SK-N-SH (cell line): ENCODE measurements at regions not wholly inside any gene's neighbourhood (a gene's known extent, or its start where the extent isn't known, plus 50 kb on each side); places are given as distances from the start of the nearest gene placed in this dataset.

Experiments
- CTCF ChIA-PET: fragments of 300-600, 350-600 bp; formaldehyde crosslinking; extraction: SDS; loops from one replicate; lab custom pipeline; 2021; lab: Yijun Ruan, JAX
- POLR2A ChIA-PET: fragments of 350-600 bp; sonication (Branson Sonifier 250); formaldehyde crosslinking; extraction: SDS; loops from one replicate; lab custom pipeline; 2020; ENCODE audit warnings: antibody characterized with exemption, inconsistent platforms; lab: Yijun Ruan, JAX
- DNase-seq: peaks from one replicate; pipeline ENCODE4 v3.0.0; 2012
- H2AFZ ChIP-seq: fragments of 200-600 bp; sonication (generic); 2 replicates; pipeline ENCODE4 v1.8.1; 2016; ENCODE audit warnings: antibody characterized with exemption, mild to moderate bottlenecking, low read depth
- H3F3A ChIP-seq: fragments of 200-600 bp; sonication (generic); replicated peaks from 2 replicates; pipeline ENCODE3; 2016; ENCODE audit warnings: antibody characterized with exemption, mild to moderate bottlenecking; ENCODE audit not compliant: insufficient read depth
- H3K27ac ChIP-seq, 2 experiments: fragments of 200-500 bp in 1 of 2; fragments of 200-600 bp in 1 of 2; sonication (Bioruptor generic) in 1 of 2; sonication (generic), shearing (Covaris generic) in 1 of 2; 2 replicates each; pipeline versions ENCODE4 v1.5.1 to v1.6.1; 2014 to 2016; ENCODE audit warnings: low read depth in 2 of 2, inconsistent platforms in 1 of 2, low read length in 1 of 2, mild to moderate bottlenecking in 1 of 2, mixed read lengths in 1 of 2
- H3K27me3 ChIP-seq: fragments of 200-600 bp; sonication (generic), shearing (Covaris generic); 2 replicates; pipeline ENCODE4 v1.6.1; 2016; ENCODE audit warnings: mixed run types; ENCODE audit not compliant: insufficient read depth
- H3K36me3 ChIP-seq, 2 experiments: fragments of 200-500 bp in 1 of 2; fragments of 200-600 bp in 1 of 2; sonication (Bioruptor generic) in 1 of 2; sonication (generic) in 1 of 2; replicated peaks in 1 of 2; 2 replicates each; pipeline versions ENCODE3 to v1.5.1; 2014 to 2016; ENCODE audit warnings: low read length in 1 of 2, mild to moderate bottlenecking in 1 of 2; ENCODE audit not compliant: insufficient read depth in 2 of 2, control insufficient read depth in 1 of 2
- H3K4me1 ChIP-seq, 2 experiments: fragments of 200-500 bp in 1 of 2; fragments of 200-600 bp in 1 of 2; sonication (Bioruptor generic) in 1 of 2; sonication (generic), shearing (Covaris generic) in 1 of 2; 2 replicates each; pipeline versions ENCODE4 v1.5.1 to v1.6.1; 2014 to 2016; ENCODE audit warnings: low read depth in 1 of 2, low read length in 1 of 2, mixed run types in 1 of 2; ENCODE audit not compliant: insufficient read depth in 2 of 2, control insufficient read depth in 1 of 2
- H3K4me2 ChIP-seq: fragments of 200-600 bp; sonication (generic), shearing (Covaris generic); 2 replicates; pipeline ENCODE4 v1.6.1; 2017; ENCODE audit warnings: mixed run types
- H3K4me3 ChIP-seq, 2 experiments: fragments of 200-500 bp in 1 of 2; fragments of 200-600 bp in 1 of 2; sonication (Bioruptor generic) in 1 of 2; sonication (generic), shearing (Covaris generic) in 1 of 2; 2 replicates each; pipeline versions ENCODE4 v1.5.1 to v1.8.1; 2014 to 2016; ENCODE audit warnings: low read depth in 2 of 2, inconsistent platforms in 1 of 2, low read length in 1 of 2, mild to moderate bottlenecking in 1 of 2, mixed read lengths in 1 of 2, moderate library complexity in 1 of 2
- H3K79me2 ChIP-seq: fragments of 200-600 bp; sonication (generic); 2 replicates; pipeline ENCODE4 v1.8.1; 2017; ENCODE audit warnings: mild to moderate bottlenecking; ENCODE audit not compliant: insufficient read depth
- H3K9ac ChIP-seq: fragments of 200-600 bp; sonication (generic); 2 replicates; pipeline ENCODE4 v1.6.1; 2017; ENCODE audit warnings: mixed run types
- H3K9me2 ChIP-seq: fragments of 200-600 bp; sonication (generic); 2 replicates; pipeline ENCODE4 v1.6.1; 2017; ENCODE audit warnings: mixed run types
- H3K9me3 ChIP-seq: fragments of 200-600 bp; sonication (generic); 2 replicates; pipeline ENCODE4 v1.6.1; 2017; ENCODE audit warnings: mixed run types, mild to moderate bottlenecking, moderate library complexity
- H4K20me1 ChIP-seq: fragments of 200-600 bp; sonication (generic); 2 replicates; pipeline ENCODE4 v1.6.1; 2017; ENCODE audit warnings: mild to moderate bottlenecking, mixed run types; ENCODE audit not compliant: insufficient read depth
- CHD2 ChIP-seq: fragments of 150-350 bp; IDR thresholded peaks from 2 replicates; pipeline ENCODE4 v1.6.1; 2018; ENCODE audit warnings: low read length; ENCODE audit not compliant: partially characterized antibody
- RAD21 ChIP-seq: IDR thresholded peaks from 2 replicates; pipeline ENCODE4 v1.6.1; 2012; ENCODE audit warnings: mild to moderate bottlenecking, low read length
- RCOR1 ChIP-seq: fragments of 150-350 bp; IDR thresholded peaks from 2 replicates; pipeline ENCODE4 v1.6.1; 2017; ENCODE audit warnings: antibody characterized with exemption, low read length
- YY1 ChIP-seq: IDR thresholded peaks from 2 replicates; pipeline ENCODE4 v1.4.0; 2012; ENCODE audit warnings: low read depth, mild to moderate bottlenecking
- WGBS: methylation state at CpG from one replicate; pipeline ENCODE4 v1.1.6; 2017; ENCODE audit warnings: low lambda C conversion rate; 5-methylcytosine and 5-hydroxymethylcytosine counted together
- TF ChIP-seq, protein P1 (sequence below): fragments of 150-350 bp; IDR thresholded peaks from 2 replicates; pipeline ENCODE4 v1.6.1; 2016; ENCODE audit warnings: mild to moderate bottlenecking, low read depth, low read length
- TF ChIP-seq, protein P2 (sequence below): IDR thresholded peaks from 2 replicates; pipeline ENCODE4 v1.4.0; 2012; ENCODE audit warnings: low read depth, borderline replicate concordance
- TF ChIP-seq, protein P3 (sequence below): fragments of 150-350 bp; IDR thresholded peaks from 2 replicates; pipeline ENCODE4 v1.6.1; 2017; ENCODE audit warnings: antibody characterized with exemption, low read length, low read depth, borderline replicate concordance
- TF ChIP-seq, protein P4 (sequence below): IDR thresholded peaks from 2 replicates; pipeline ENCODE4 v1.6.1; 2012; ENCODE audit warnings: mild to moderate bottlenecking, low read depth, low read length, moderate library complexity

DNA sequence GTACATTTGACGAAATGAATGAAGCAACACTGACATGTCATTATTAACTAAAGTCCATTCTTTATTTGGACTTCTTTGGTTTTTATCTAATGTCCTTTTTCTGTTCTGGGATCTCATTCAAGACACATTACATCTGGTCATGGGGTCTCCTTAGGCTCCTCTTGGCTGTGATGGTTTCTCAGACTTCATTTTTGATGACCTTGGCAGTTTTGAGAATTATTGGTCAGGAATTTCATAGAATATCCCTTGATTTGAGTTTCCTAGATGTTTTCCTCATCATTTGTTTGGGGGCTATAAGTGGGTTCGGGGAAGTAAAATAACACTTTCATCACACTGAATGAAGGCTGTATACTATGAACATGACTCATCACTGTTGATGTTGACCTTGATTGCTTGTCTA, 770.6 kb downstream of the AACS start:
- Histone ChIP-seq H3K27me3 (no peaks in the 10 kb centered on the region), H3K36me3 (no peaks in the 10 kb centered on the region), H3K9me3 (no peaks in the 10 kb centered on the region), H3K27ac (no peak overlapping the region), H3K79me2 (no peaks in the 10 kb centered on the region), H3K4me1 (no peaks in the 10 kb centered on the region), H3K9ac (no peak overlapping the region), H3K4me3 (no peak overlapping the region), H3K9me2 (no peaks in the 10 kb centered on the region), H3F3A (no peaks in the 10 kb centered on the region), H2AFZ (no peak overlapping the region), H3K4me2 (no peak overlapping the region), H4K20me1 (no peaks in the 10 kb centered on the region)
- TF ChIP-seq RCOR1 = no peak
- ChIA-PET POLR2A (no interaction called here), CTCF (no interaction called here)
- DNase-seq = no peak
- 6% methylated on average over 2 of the region's 2 CpGs for WGBS

DNA sequence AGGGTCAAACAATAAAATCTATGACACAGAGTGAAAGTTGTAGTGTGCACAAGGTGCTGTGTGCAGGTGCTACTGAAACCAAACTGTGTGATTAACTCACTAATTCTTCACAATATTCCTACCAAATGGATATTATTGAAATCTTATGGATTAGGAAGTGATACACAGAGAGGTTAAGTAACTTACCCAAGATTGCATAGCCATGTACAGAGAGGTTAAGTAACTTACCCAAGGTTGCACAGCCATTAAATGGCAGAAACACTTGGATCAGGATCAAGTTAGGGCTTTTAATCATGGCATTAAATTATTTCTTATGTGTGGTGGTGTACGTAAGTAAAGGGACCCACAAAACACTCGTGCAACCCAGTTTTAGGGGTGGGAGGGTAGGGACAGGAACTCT, 771.4 kb downstream of the AACS start:
- no peak overlapping the region for H3K4me2 ChIP-seq
- H3K27me3 ChIP-seq = no peaks in the 10 kb centered on the region
- TF ChIP-seq, protein P1, sequence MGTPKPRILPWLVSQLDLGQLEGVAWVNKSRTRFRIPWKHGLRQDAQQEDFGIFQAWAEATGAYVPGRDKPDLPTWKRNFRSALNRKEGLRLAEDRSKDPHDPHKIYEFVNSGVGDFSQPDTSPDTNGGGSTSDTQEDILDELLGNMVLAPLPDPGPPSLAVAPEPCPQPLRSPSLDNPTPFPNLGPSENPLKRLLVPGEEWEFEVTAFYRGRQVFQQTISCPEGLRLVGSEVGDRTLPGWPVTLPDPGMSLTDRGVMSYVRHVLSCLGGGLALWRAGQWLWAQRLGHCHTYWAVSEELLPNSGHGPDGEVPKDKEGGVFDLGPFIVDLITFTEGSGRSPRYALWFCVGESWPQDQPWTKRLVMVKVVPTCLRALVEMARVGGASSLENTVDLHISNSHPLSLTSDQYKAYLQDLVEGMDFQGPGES = no peak
- TF ChIP-seq, protein P2, sequence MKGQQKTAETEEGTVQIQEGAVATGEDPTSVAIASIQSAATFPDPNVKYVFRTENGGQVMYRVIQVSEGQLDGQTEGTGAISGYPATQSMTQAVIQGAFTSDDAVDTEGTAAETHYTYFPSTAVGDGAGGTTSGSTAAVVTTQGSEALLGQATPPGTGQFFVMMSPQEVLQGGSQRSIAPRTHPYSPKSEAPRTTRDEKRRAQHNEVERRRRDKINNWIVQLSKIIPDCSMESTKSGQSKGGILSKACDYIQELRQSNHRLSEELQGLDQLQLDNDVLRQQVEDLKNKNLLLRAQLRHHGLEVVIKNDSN = no peak
- TF ChIP-seq YY1 (no peak), RCOR1 (no peak), RAD21 (no peak), CHD2 (no peak)
- TF ChIP-seq, protein P3, sequence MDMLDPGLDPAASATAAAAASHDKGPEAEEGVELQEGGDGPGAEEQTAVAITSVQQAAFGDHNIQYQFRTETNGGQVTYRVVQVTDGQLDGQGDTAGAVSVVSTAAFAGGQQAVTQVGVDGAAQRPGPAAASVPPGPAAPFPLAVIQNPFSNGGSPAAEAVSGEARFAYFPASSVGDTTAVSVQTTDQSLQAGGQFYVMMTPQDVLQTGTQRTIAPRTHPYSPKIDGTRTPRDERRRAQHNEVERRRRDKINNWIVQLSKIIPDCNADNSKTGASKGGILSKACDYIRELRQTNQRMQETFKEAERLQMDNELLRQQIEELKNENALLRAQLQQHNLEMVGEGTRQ = no peak
- TF ChIP-seq, protein P4, sequence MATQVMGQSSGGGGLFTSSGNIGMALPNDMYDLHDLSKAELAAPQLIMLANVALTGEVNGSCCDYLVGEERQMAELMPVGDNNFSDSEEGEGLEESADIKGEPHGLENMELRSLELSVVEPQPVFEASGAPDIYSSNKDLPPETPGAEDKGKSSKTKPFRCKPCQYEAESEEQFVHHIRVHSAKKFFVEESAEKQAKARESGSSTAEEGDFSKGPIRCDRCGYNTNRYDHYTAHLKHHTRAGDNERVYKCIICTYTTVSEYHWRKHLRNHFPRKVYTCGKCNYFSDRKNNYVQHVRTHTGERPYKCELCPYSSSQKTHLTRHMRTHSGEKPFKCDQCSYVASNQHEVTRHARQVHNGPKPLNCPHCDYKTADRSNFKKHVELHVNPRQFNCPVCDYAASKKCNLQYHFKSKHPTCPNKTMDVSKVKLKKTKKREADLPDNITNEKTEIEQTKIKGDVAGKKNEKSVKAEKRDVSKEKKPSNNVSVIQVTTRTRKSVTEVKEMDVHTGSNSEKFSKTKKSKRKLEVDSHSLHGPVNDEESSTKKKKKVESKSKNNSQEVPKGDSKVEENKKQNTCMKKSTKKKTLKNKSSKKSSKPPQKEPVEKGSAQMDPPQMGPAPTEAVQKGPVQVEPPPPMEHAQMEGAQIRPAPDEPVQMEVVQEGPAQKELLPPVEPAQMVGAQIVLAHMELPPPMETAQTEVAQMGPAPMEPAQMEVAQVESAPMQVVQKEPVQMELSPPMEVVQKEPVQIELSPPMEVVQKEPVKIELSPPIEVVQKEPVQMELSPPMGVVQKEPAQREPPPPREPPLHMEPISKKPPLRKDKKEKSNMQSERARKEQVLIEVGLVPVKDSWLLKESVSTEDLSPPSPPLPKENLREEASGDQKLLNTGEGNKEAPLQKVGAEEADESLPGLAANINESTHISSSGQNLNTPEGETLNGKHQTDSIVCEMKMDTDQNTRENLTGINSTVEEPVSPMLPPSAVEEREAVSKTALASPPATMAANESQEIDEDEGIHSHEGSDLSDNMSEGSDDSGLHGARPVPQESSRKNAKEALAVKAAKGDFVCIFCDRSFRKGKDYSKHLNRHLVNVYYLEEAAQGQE = no peak
- TF ChIP-seq, all 33 proteins: peak for 0
- H2AFZ ChIP-seq = no peak overlapping the region
- H4K20me1 ChIP-seq = no peaks in the 10 kb centered on the region
- POLR2A ChIA-PET = no interaction called here
- H3F3A ChIP-seq = no peaks in the 10 kb centered on the region
- no peak overlapping the region for H3K4me3 ChIP-seq
- no peak overlapping the region for H3K27ac ChIP-seq
- H3K9me3 ChIP-seq = no peaks in the 10 kb centered on the region
- H3K9me2 ChIP-seq = no peaks in the 10 kb centered on the region
- H3K79me2 ChIP-seq = no peaks in the 10 kb centered on the region
- no peaks in the 10 kb centered on the region for H3K4me1 ChIP-seq
- WGBS = 3% methylated on average over 2 of the region's 2 CpGs
- no peaks in the 10 kb centered on the region for H3K36me3 ChIP-seq
- no peak for DNase-seq
- H3K9ac ChIP-seq = no peak overlapping the region
- CTCF ChIA-PET = no interaction called here
